IMR-90 (cell line): ENCODE measurements at regions not wholly inside any gene's neighbourhood (a gene's known extent, or its start where the extent isn't known, plus 50 kb on each side); places are given as distances from the start of the nearest gene placed in this dataset.

Source experiments
- ATAC-seq: fragments of 200-7000 bp; cut with Tn5 transposase; 2 replicates; pipeline ENCODE4 v1.9.1; 2020; ENCODE audit warnings: low read depth, mild to moderate bottlenecking, moderate library complexity
- BruUV-seq: library from RNA; stranded (reverse); fragments of 400-500 nt; replicated peaks from 2 replicates; lab custom pipeline; 2021; lab: Mats Ljungman, UMichigan
- CTCF ChIA-PET: fragments of 300-600 bp; formaldehyde crosslinking; extraction: SDS; loops from one replicate; lab custom pipeline; 2021; ENCODE audit warnings: antibody characterized with exemption; lab: Yijun Ruan, JAX
- POLR2A ChIA-PET: fragments of 300-600 bp; sonication (Branson Sonifier 250); formaldehyde crosslinking; loops from one replicate; lab custom pipeline; 2022; ENCODE audit warnings: antibody characterized with exemption; ENCODE audit not compliant: unreplicated experiment; lab: Charles Lee
- DNase-seq: peaks from one replicate; pipeline ENCODE4 v3.0.0; 2013
- H2AFZ ChIP-seq: replicated peaks from 2 replicates; pipeline ENCODE3; 2013; ENCODE audit warnings: low read length, mild to moderate bottlenecking; ENCODE audit not compliant: poor library complexity
- H2AK5ac ChIP-seq: 2 replicates; pipeline ENCODE4 v1.6.1; 2013; ENCODE audit warnings: low read depth, low read length, inconsistent platforms
- H2AK9ac ChIP-seq: replicated peaks from 2 replicates; pipeline ENCODE3; 2013; ENCODE audit warnings: mild to moderate bottlenecking, low read depth, low read length, moderate library complexity; ENCODE audit not compliant: poor library complexity
- H2BK120ac ChIP-seq: 2 replicates; pipeline ENCODE4 v1.6.1; 2013; ENCODE audit warnings: low read depth, low read length, inconsistent platforms
- H2BK15ac ChIP-seq: 3 replicates; pipeline ENCODE4 v1.6.1; 2013; ENCODE audit warnings: low read depth, low read length, inconsistent platforms
- H2BK20ac ChIP-seq: 2 replicates; pipeline ENCODE4 v1.6.1; 2013; ENCODE audit warnings: low read depth, mild to moderate bottlenecking, inconsistent platforms, low read length, moderate library complexity
- H2BK5ac ChIP-seq: 2 replicates; pipeline ENCODE4 v1.6.1; 2013; ENCODE audit warnings: mild to moderate bottlenecking, low read depth, low read length, inconsistent platforms; ENCODE audit not compliant: poor library complexity, severe bottlenecking
- H3K14ac ChIP-seq: replicated peaks from 2 replicates; pipeline ENCODE4 v1.6.1; 2013; ENCODE audit warnings: low read depth, low read length, inconsistent platforms
- H3K18ac ChIP-seq: 2 replicates; pipeline ENCODE4 v1.6.1; 2013; ENCODE audit warnings: low read depth, low read length, control low read depth
- H3K23ac ChIP-seq: 2 replicates; pipeline ENCODE4 v1.6.1; 2013; ENCODE audit warnings: low read depth, low read length, inconsistent platforms
- H3K27ac ChIP-seq: 2 replicates; pipeline ENCODE4 v1.5.1; 2013; ENCODE audit warnings: mild to moderate bottlenecking, control low read depth, low read length; ENCODE audit not compliant: insufficient read depth
- H3K27me3 ChIP-seq: 2 replicates; pipeline ENCODE4 v1.6.1; 2013; ENCODE audit warnings: low read length; ENCODE audit not compliant: control insufficient read depth, insufficient read depth
- H3K36me3 ChIP-seq: 2 replicates; pipeline ENCODE4 v1.6.1; 2013; ENCODE audit warnings: low read length, mixed read lengths; ENCODE audit not compliant: control insufficient read depth, insufficient read depth
- H3K4ac ChIP-seq: 2 replicates; pipeline ENCODE4 v1.6.1; 2013; ENCODE audit warnings: low read depth, low read length, inconsistent platforms
- H3K4me1 ChIP-seq: 2 replicates; pipeline ENCODE4 v1.6.1; 2013; ENCODE audit warnings: low read length, mixed read lengths; ENCODE audit not compliant: control insufficient read depth, insufficient read depth
- H3K4me2 ChIP-seq: 2 replicates; pipeline ENCODE4 v1.6.1; 2013; ENCODE audit warnings: low read depth, mild to moderate bottlenecking, control low read depth, low read length, moderate library complexity
- H3K4me3 ChIP-seq: 2 replicates; pipeline ENCODE4 v1.5.1; 2013; ENCODE audit warnings: low read depth, mild to moderate bottlenecking, control low read depth, low read length, moderate library complexity; ENCODE audit not compliant: insufficient read depth
- H3K56ac ChIP-seq: 2 replicates; pipeline ENCODE4 v1.6.1; 2013; ENCODE audit warnings: low read length, inconsistent platforms; ENCODE audit not compliant: insufficient read depth; ENCODE audit errors: extremely low read depth
- H3K79me1 ChIP-seq, 2 experiments: 2 replicates each; pipeline ENCODE4 v1.6.1; 2013; ENCODE audit warnings: low read length in 2 of 2, inconsistent platforms in 1 of 2, low read depth in 1 of 2
- H3K9ac ChIP-seq: 2 replicates; pipeline ENCODE4 v1.6.1; 2013; ENCODE audit warnings: low read depth, low read length, control low read depth
- H3K9me1 ChIP-seq: 2 replicates; pipeline ENCODE4 v1.6.1; 2013; ENCODE audit warnings: low read length, inconsistent platforms; ENCODE audit not compliant: insufficient read depth
- H3K9me3 ChIP-seq: 2 replicates; pipeline ENCODE4 v1.6.1; 2013; ENCODE audit warnings: low read length; ENCODE audit not compliant: control insufficient read depth, insufficient read depth
- H4K20me1 ChIP-seq: 2 replicates; pipeline ENCODE4 v1.6.1; 2013; ENCODE audit warnings: low read length, inconsistent platforms; ENCODE audit not compliant: insufficient read depth
- H4K5ac ChIP-seq: 2 replicates; pipeline ENCODE4 v1.6.1; 2013; ENCODE audit warnings: mild to moderate bottlenecking, low read depth, low read length, control low read depth
- H4K8ac ChIP-seq, 2 experiments: 2 replicates each; pipeline ENCODE4 v1.6.1; 2013; ENCODE audit warnings: low read depth in 2 of 2, low read length in 2 of 2, control low read depth in 1 of 2, inconsistent platforms in 1 of 2
- H4K91ac ChIP-seq: 2 replicates; pipeline ENCODE4 v1.6.1; 2013; ENCODE audit warnings: low read depth, low read length, inconsistent platforms; ENCODE audit not compliant: insufficient read depth
- BHLHE40 ChIP-seq: fragments of 150-350 bp; IDR thresholded peaks from 2 replicates; pipeline ENCODE4 v1.6.1; 2016; ENCODE audit warnings: mild to moderate bottlenecking, low read depth, low read length
- CTCF ChIP-seq: conservative IDR thresholded peaks from 2 replicates; pipeline ENCODE4 v1.5.1; 2012; ENCODE audit warnings: mild to moderate bottlenecking, low read depth, low read length, improper control_type of control experiment
- ELK1 ChIP-seq: fragments of 150-350 bp; IDR thresholded peaks from 2 replicates; pipeline ENCODE4 v1.6.1; 2016; ENCODE audit warnings: low read depth, mild to moderate bottlenecking, low read length, moderate library complexity, borderline replicate concordance
- FOS ChIP-seq: fragments of 150-350 bp; IDR thresholded peaks from 2 replicates; pipeline ENCODE4 v1.6.1; 2016; ENCODE audit warnings: low read depth, low read length
- MAZ ChIP-seq: IDR thresholded peaks from 2 replicates; pipeline ENCODE4 v1.6.1; 2012; ENCODE audit warnings: low read depth, mild to moderate bottlenecking, low read length, improper control_type of control experiment, moderate library complexity, borderline replicate concordance
- MXI1 ChIP-seq: IDR thresholded peaks from 2 replicates; pipeline ENCODE4 v1.6.1; 2012; ENCODE audit warnings: low read depth, mild to moderate bottlenecking, low read length, moderate library complexity, borderline replicate concordance
- NFE2L2 ChIP-seq: fragments of 150-350 bp; IDR thresholded peaks from 2 replicates; pipeline ENCODE4 v1.6.1; 2016; ENCODE audit warnings: low read depth, mild to moderate bottlenecking, low read length
- POLR2A ChIP-seq: IDR thresholded peaks from 2 replicates; pipeline ENCODE4 v1.6.1; 2012; ENCODE audit warnings: mild to moderate bottlenecking, low read depth, low read length
- RAD21 ChIP-seq: IDR thresholded peaks from 2 replicates; pipeline ENCODE4 v1.6.1; 2012; ENCODE audit warnings: low read length, improper control_type of control experiment
- RCOR1 ChIP-seq: IDR thresholded peaks from 2 replicates; pipeline ENCODE4 v1.6.1; 2012; ENCODE audit warnings: mild to moderate bottlenecking, low read length, improper control_type of control experiment; ENCODE audit not compliant: insufficient replicate concordance
- RFX5 ChIP-seq: IDR thresholded peaks from 2 replicates; pipeline ENCODE4 v1.8.0; 2012; ENCODE audit warnings: low read depth, mild to moderate bottlenecking, low read length, moderate library complexity
- USF2 ChIP-seq: fragments of 150-350 bp; IDR thresholded peaks from 2 replicates; pipeline ENCODE4 v1.6.1; 2017; ENCODE audit warnings: mild to moderate bottlenecking, antibody characterized with exemption, low read length, low read depth
- dilution Hi-C: fragments of 300-500 bp; cut with HindIII; formaldehyde crosslinking; loops from one replicate; pipeline ENCODE4 v1.14.3; 2018; ENCODE audit warnings: low sequenced_read_pairs; ENCODE audit not compliant: unreplicated experiment
- in situ Hi-C: fragments of 300-500 bp; cut with MboI; formaldehyde crosslinking; loops from 3 replicates; pipeline ENCODE4 v1.14.3; 2019; ENCODE audit warnings: low sequenced_read_pairs, inconsistent platforms, mixed read lengths
- intact Hi-C: fragments of 100-400 bp; cut with micrococcal nuclease; formaldehyde crosslinking; loops from 2 replicates; pipeline ENCODE4 v1.10.0; 2022

- intact Hi-C loops (no loop called here), in situ Hi-C loops (no loop called here), dilution Hi-C loops (no loop called here)
- Histone ChIP-seq H2BK120ac (no peak overlapping the region), H3K9me1 (no peaks in the 10 kb centered on the region), H2BK15ac (no peak overlapping the region), H4K8ac (no peak overlapping the region), H3K4ac (no peak overlapping the region), H4K20me1 (no peaks in the 10 kb centered on the region), H2AK9ac (no peak overlapping the region), H3K4me1 (no peaks in the 10 kb centered on the region), H2BK20ac (no peak overlapping the region), H3K9ac (no peak overlapping the region), H3K9me3 (peaks cover 5% of the 10 kb centered on the region), H4K5ac (no peak overlapping the region), H3K36me3 (no peaks in the 10 kb centered on the region), H3K27me3 (no peaks in the 10 kb centered on the region), H3K4me3 (no peak overlapping the region), H3K18ac (no peak overlapping the region), H2AK5ac (no peak overlapping the region), H3K56ac (no peak overlapping the region), H4K91ac (no peak overlapping the region), H3K4me2 (no peak overlapping the region), H3K27ac (no peak overlapping the region), H2AFZ (no peak overlapping the region), H2BK5ac (no peak overlapping the region), H3K79me1 (no peaks in the 10 kb centered on the region), H3K23ac (no peak overlapping the region), H3K14ac (no peak overlapping the region)
- TF ChIP-seq ELK1 (no peak), CTCF (no peak), MAZ (no peak), BHLHE40 (no peak), POLR2A (no peak), USF2 (no peak), RAD21 (no peak), RFX5 (no peak), NFE2L2 (no peak), FOS (no peak), MXI1 (no peak), RCOR1 (no peak)
- BruUV-seq, result no TSS peak
- CTCF ChIA-PET, result interaction anchor here (0.8 kb wide), 1 partner anchor 41 kb away, joined by 3 read pairs; no protein-coding TSS in a partner anchor
- POLR2A ChIA-PET, result no interaction called here
- no peak for DNase-seq
- ATAC-seq, result no peak
Observed at GRCh38 chr4:67292045-67292444, 253.3 kb downstream of the CENPC start.
